ENCODE measurements at regions not wholly inside any gene's neighbourhood (a gene's known extent, or its start where the extent isn't known, plus 50 kb on each side); places are given as distances from the start of the nearest gene placed in this dataset.
A peak's percentile ranks its signal among the peaks of the same experiment; 100 is the strongest.
"Not testable (repeated sequence)": the region's sequence is repeated elsewhere in the genome, so short reads cannot be mapped to it uniquely, and the experiment has no call there.

DNA sequence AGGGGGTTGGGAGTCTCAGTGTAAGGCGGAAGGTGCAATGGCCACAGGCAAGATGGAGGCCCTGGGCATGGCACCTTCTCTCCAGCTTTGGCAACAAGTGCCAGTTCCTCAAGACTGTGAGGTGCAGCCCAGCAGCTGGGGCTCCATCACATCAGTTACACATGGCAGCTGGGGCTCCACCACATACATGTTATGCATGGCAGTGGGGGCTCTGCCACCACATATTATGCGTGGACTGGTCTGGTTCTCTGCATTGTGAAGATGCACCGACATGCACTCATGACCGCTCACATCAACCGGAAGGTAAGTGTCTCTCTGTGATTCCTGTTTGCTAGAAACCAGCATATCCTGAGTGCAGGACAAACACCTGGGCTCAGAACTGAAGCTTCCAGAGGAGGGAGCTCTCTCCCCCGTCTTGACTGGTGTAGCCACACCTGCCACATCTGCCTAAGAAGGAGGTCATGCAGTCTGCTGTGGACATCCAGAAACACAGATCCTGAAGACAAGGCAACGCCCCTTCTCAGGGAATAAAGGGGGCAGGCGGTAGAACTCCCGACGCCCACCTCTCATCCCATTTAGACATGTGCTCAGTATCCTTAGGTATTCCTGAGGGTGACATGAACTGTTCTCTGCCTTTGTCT lies 104.1 kb upstream of the TMPRSS2 start:
- Histone ChIP-seq H3K27me3 (ENCODE audit: control insufficient read depth, insufficient read depth, low read length, poor library complexity, severe bottlenecking) (no peaks in the 10 kb centered on the region), H3K4me1 (ENCODE audit: control insufficient read depth, insufficient read depth, low read length) (peaks cover 3% of the 10 kb centered on the region), H3K9me3 (ENCODE audit: control insufficient read depth, low read length) (no peaks in the 10 kb centered on the region), H3K36me3 (ENCODE audit: control insufficient read depth, insufficient read depth, low read length) (no peaks in the 10 kb centered on the region), H3K9ac (ENCODE audit: extremely low read depth, low read length, poor library complexity, severe bottlenecking) (no peak overlapping the region), H3K4me3 (ENCODE audit: low read length) (no peak overlapping the region), H3K27ac (ENCODE audit: low read depth, low read length) (no peak overlapping the region)
- no peak overlapping the region for H3K4me3 Mint-ChIP-seq
- H3K27me3 Mint-ChIP-seq (ENCODE audit: insufficient read depth): no peaks in the 10 kb centered on the region
- H3K4me1 Mint-ChIP-seq: peaks cover 15% of the 10 kb centered on the region
- TF ChIP-seq, protein P1, sequence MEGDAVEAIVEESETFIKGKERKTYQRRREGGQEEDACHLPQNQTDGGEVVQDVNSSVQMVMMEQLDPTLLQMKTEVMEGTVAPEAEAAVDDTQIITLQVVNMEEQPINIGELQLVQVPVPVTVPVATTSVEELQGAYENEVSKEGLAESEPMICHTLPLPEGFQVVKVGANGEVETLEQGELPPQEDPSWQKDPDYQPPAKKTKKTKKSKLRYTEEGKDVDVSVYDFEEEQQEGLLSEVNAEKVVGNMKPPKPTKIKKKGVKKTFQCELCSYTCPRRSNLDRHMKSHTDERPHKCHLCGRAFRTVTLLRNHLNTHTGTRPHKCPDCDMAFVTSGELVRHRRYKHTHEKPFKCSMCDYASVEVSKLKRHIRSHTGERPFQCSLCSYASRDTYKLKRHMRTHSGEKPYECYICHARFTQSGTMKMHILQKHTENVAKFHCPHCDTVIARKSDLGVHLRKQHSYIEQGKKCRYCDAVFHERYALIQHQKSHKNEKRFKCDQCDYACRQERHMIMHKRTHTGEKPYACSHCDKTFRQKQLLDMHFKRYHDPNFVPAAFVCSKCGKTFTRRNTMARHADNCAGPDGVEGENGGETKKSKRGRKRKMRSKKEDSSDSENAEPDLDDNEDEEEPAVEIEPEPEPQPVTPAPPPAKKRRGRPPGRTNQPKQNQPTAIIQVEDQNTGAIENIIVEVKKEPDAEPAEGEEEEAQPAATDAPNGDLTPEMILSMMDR (conservative IDR thresholded peaks at IDR 0.05): no peak
- DNase-seq: peak; percentile 87
- no peaks in the 10 kb centered on the region for H3K36me3 Mint-ChIP-seq (ENCODE audit: low read depth)
- H3K27ac Mint-ChIP-seq: no peak overlapping the region
- H3K9me3 Mint-ChIP-seq: no peaks in the 10 kb centered on the region
- WGBS, 2 experiments (ENCODE audit: insufficient coverage in 1 of 2, insufficient read length in 1 of 2): 37 to 42% methylated on average over 9 to 10 of the region's 10 CpGs

DNA sequence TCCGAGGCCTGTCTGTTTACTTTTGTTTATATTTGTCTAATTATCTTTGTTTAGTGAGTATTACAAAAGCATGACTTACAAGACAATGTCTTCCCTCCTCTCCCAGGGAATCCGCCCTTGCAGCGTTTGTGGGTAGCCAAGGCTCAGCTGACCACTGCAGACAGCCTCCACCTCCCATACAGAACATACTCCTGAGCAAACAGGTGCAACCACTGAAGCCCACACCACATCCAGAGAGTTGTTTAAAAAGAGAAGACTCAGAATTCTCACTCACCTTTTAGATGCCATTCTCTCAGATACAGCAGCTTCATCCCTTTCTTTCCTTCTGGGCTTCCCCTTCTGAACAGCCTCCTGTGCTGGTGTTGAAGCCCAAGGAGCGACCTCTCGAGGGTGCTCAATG lies 103.5 kb upstream of the TMPRSS2 start:
- Mint-ChIP-seq H3K4me3 (no peak overlapping the region), H3K27ac (no peak overlapping the region), H3K9me3 (no peaks in the 10 kb centered on the region), H3K4me1 (peaks cover 9% of the 10 kb centered on the region), H3K27me3 (ENCODE audit: insufficient read depth) (no peaks in the 10 kb centered on the region), H3K36me3 (ENCODE audit: low read depth) (no peaks in the 10 kb centered on the region)
- Histone ChIP-seq H3K27ac (ENCODE audit: low read depth, low read length) (no peak overlapping the region), H3K4me3 (ENCODE audit: low read length) (no peak overlapping the region), H3K9ac (ENCODE audit: extremely low read depth, low read length, poor library complexity, severe bottlenecking) (no peak overlapping the region), H3K9me3 (ENCODE audit: control insufficient read depth, low read length) (no peaks in the 10 kb centered on the region), H3K27me3 (ENCODE audit: control insufficient read depth, insufficient read depth, low read length, poor library complexity, severe bottlenecking) (no peaks in the 10 kb centered on the region), H3K4me1 (ENCODE audit: control insufficient read depth, insufficient read depth, low read length) (peaks cover 3% of the 10 kb centered on the region), H3K36me3 (ENCODE audit: control insufficient read depth, insufficient read depth, low read length) (no peaks in the 10 kb centered on the region)
- WGBS, 2 experiments (ENCODE audit: insufficient coverage in 1 of 2, insufficient read length in 1 of 2): 90 to 92% methylated on average over 4 to 5 of the region's 5 CpGs
- peak; percentile 26 for DNase-seq
- TF ChIP-seq, protein P1 (conservative IDR thresholded peaks at IDR 0.05): no peak

DNA sequence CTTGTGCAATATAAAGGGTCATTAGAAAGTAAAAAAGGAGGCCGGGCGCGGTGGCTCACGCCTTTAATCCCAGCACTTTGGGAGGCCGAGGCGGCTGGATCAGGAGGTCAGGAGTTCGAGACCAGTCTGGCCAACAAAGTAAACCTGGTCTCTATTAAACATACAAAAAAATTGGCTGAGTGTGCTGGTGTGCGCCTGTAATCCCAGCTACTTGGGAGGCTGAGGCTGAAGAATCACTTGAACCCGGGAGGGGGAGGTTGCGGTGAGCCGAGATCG lies 102.8 kb upstream of the TMPRSS2 start:
- not testable (repeated sequence) for H3K27me3 ChIP-seq (ENCODE audit: control insufficient read depth, insufficient read depth, low read length, poor library complexity, severe bottlenecking); H3K4me1 ChIP-seq (ENCODE audit: control insufficient read depth, insufficient read depth, low read length); H3K27me3 Mint-ChIP-seq (ENCODE audit: insufficient read depth); DNase-seq; H3K9me3 Mint-ChIP-seq; H3K27ac ChIP-seq (ENCODE audit: low read depth, low read length); H3K9ac ChIP-seq (ENCODE audit: extremely low read depth, low read length, poor library complexity, severe bottlenecking); H3K27ac Mint-ChIP-seq; H3K4me3 ChIP-seq (ENCODE audit: low read length); H3K9me3 ChIP-seq (ENCODE audit: control insufficient read depth, low read length); H3K36me3 ChIP-seq (ENCODE audit: control insufficient read depth, insufficient read depth, low read length); H3K4me3 Mint-ChIP-seq; H3K36me3 Mint-ChIP-seq (ENCODE audit: low read depth)
- peaks cover 13% of the 10 kb centered on the region for H3K4me1 Mint-ChIP-seq
- WGBS, 2 experiments (ENCODE audit: insufficient coverage in 1 of 2, insufficient read length in 1 of 2): 82 to 94% methylated on average over 6 to 12 of the region's 12 CpGs
